HG02885 (cell line): ENCODE measurements at regions not wholly inside any gene's neighbourhood (a gene's known extent, or its start where the extent isn't known, plus 50 kb on each side); places are given as distances from the start of the nearest gene placed in this dataset.
"Not testable (repeated sequence)": the region's sequence is repeated elsewhere in the genome, so short reads cannot be mapped to it uniquely, and the experiment has no call there.

Source experiments
- ATAC-seq: cut with Tn5 transposase; IDR thresholded peaks from one replicate; pipeline ENCODE4 v1.9.1; 2021; ENCODE audit warnings: mild to moderate bottlenecking; ENCODE audit not compliant: unreplicated experiment, poor library complexity

GRCh38 chr7:37545619-37546534 is 97.2 kb upstream of the ELMO1 start:
- ATAC-seq: no peak

GRCh38 chr7:37546677-37547076 is 98.0 kb upstream of the ELMO1 start:
- no peak for ATAC-seq

DNA sequence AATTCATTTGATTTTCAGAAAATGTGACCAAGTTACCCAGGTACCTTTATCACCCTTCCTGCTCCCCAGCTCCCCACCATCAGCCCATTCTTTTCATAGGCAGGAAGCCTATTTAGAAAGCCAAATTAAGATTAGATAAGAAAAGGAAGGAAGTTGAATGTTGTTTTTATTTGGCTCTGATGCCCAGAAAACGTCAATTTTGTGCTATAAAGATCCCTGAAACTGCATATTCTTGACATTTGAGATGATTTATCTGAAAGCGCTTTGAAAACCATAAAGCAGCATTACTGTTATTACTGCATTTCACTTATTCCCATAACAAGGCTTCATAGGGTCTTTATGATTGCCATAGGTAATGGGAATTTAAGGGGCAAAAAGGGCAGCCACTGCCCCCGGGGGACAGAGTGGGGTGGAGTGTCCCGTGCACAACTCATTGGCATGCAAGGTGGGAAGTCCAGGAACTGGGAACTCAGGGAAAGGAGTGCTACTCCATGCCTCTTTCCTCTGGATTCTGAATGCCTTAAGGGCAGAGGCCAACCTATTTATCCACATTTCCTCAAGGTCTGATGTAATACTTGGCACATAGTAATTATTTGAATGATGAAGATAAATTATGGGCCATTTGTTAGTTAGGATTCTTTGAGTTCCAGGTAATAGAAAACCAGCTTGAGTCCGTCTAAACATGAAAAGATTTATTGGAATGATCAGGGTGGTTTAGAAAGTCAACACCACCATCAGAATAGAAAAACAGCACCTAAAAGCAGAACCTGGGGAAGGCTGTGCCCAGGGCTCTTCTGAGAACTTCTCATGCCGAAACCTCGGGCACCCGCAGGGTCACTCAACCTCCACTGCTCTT is 100.6 kb upstream of the ELMO1 start:
- no peak for ATAC-seq

DNA sequence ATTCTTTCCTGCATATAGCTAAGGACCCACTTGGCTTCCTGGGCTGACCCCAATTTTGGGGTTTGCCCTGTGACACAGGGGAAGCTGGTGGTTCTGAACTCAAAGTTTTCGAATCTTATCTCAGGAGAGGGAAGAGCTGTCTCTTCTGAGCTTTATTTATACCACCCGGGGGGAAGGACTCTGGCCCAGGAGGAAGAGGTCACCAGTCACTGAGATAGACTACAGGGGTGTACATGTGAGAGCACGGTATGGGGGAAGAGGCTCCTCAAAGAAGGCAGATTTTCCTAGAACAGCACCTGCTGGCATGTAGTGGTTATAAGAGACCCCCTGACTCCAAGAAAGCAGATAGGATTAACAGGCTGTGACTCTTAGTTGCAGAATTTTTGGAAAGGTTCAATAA is 101.8 kb upstream of the ELMO1 start:
- ATAC-seq: no peak

GRCh38 chr7:37550872-37551271 is 102.2 kb upstream of the ELMO1 start:
- ATAC-seq: no peak

- no peak for ATAC-seq
Measured at GRCh38 chr7:37552030-37552429, 103.4 kb upstream of the ELMO1 start.

DNA sequence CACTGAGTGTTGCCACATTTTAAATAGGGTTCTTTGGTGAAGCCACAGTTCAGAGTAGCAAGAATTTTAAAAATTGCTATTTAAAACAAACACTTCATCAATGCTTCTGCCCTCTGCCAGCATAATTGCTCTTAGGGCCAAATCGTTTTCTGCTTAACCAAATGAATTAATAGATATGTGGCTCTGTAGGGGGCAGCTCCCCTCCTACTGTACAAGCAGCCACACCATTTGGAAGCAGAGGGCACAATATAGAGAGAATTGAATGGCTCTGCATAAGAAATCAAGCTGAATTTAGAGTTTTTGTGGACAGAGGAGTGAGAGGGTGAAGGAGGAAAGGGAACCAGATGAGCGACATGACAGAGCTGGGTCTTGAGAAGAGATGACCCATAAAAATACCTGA is 103.8 kb upstream of the ELMO1 start:
- ATAC-seq: not testable (repeated sequence)

- ATAC-seq: no peak
Measured at GRCh38 chr7:37555528-37555927, 106.9 kb upstream of the ELMO1 start.

DNA sequence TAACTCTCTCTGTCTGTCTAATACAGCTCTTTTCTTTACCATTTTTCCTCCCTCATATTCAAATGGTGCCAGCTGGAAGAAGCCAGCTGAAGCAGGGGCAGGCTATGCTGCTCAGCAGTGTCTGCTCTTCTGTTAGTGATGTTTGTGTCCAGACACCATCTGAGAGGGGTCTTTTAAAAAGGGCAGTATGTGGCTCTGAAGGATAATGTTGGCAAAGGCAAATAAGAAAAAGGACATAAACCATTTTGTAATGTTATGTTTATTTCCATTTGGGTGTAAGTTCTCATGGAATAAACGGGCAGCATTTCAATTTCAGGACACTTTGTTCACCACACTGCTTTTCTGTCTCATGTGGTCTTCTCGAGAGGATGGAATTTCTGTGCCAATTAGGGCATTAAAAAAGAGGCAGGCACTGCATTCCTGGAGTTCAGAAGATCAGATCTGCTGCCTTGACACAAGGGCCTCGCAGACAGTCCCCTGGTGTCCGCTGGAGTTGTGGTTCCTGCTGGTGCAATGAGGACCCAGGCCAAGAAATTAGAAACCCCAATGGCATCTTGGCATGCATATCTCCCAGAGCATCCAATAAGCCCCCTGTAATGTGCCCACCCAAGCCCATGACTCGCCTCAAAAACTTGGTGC is 109.0 kb upstream of the ELMO1 start:
- no peak for ATAC-seq

- no peak for ATAC-seq
Measured at GRCh38 chr7:37558320-37559096, 109.8 kb upstream of the ELMO1 start.

DNA sequence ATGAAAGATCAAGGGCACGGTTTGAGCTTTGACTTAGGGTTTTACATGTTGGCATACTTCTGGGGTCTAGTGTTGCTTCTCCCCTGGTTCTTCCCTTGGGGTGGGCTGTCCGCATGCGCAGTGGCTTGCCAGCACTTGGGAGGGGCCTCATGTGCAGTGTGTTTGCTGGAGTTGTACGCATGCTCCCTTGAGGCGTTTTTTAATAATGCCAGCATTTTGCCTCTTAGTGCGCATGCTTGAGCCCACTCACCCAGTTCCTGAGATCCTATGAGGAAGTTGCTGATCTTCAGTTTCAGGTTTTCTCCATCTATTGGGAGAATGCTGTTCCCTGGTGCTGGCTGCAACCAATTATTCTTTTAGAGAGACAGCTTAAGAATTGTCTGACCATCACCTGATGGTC is 113.4 kb upstream of the GPR141 start:
- ATAC-seq: no peak

DNA sequence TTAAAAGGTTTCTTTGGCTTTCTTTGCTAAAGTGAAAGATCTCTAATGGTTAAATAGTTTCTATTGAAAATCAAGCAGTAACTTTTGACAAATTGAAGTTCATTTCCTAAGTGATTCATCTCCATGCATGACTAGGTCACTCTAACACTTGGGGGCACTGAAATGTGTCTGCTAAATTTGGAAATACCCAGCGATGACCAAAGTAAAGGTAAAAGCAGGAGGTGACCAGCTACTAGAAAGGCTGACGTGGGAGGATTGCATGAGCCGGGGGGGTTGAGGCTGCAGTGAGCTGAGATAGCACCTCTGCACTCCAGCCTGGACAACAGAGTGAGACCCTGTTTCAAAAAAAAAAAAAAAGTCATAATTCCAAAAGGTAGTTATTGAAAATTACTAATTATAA is 111.8 kb upstream of the GPR141 start:
- ATAC-seq: no peak

DNA sequence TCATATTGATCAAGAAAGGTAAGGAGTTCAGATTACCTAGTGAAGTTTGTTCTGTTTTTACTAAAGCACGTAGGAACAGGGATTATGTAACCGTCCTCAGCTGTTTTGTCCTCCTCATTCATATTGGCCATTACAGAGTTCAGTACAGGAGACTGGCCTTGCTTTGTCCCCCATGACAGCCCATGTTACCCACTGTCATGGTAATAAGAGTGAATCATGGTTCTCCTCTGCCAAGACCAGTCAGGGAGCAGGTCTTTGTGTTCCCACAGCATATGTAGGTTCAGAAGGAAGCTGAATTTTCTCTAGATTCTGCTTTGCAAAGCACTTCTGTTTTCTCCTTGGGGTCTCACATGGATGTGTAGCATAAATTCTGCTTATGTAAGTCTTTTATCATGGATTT is 106.2 kb upstream of the GPR141 start:
- no peak for ATAC-seq

- ATAC-seq: no peak
Measured at GRCh38 chr7:37577901-37578300, 105.7 kb upstream of the GPR141 start.

DNA sequence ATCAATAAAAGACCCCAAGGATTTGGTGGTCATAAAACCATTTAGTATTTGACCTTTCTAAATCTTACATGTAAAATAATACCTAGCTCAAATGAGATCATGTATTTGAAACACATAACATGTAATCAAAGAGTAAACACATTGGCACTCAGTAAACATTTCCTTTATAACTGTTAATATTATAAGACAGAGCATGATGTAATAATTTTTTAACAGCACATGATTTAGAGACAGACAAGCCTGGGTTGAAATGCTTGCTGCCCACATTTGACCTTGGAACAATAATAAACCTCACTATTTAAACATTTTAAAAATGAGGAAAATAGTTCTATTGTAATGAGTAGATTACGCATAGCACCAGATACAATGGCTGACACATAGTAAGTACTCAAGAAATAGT is 105.2 kb upstream of the GPR141 start:
- no peak for ATAC-seq

GRCh38 chr7:37580376-37580775 is 103.2 kb upstream of the GPR141 start:
- no peak for ATAC-seq

- not testable (repeated sequence) for ATAC-seq
Measured at GRCh38 chr7:37584651-37585463, 98.7 kb upstream of the GPR141 start.

GRCh38 chr7:37590824-37591223 is 92.7 kb upstream of the GPR141 start:
- ATAC-seq: no peak

DNA sequence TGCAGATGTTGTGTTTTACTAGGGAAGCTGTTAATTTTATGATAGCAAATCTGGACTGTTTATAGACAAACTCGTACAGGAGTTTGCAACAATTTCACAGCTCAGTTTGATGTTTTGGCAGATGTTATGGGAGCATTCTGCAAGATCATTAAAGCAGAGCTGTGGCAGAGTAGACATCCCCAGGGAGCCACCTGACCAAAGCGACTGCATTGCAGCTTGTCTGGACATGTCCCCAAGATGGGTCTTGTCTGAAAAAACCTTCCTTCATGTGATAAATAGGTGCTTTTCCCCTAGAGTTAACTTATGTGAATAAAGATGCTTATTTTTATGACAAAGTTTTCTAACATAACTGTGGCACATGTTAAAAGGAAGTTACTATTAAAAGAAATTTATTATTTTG is 91.2 kb upstream of the GPR141 start:
- ATAC-seq: no peak
